T-helper 2 cell treated with Interferon-gamma antibody and Interleukin-4, amounts not matched to agents 100 ng/mL and 5 ng/mL, for 36 hours (primary cell): ENCODE measurements at regions not wholly inside any gene's neighbourhood (a gene's known extent, or its start where the extent isn't known, plus 50 kb on each side); places are given as distances from the start of the nearest gene placed in this dataset.

Experiments
- intact Hi-C: fragments of 100-400 bp; cut with micrococcal nuclease; formaldehyde crosslinking; loops from one replicate; pipeline ENCODE4 v1.15.1; 2023

DNA sequence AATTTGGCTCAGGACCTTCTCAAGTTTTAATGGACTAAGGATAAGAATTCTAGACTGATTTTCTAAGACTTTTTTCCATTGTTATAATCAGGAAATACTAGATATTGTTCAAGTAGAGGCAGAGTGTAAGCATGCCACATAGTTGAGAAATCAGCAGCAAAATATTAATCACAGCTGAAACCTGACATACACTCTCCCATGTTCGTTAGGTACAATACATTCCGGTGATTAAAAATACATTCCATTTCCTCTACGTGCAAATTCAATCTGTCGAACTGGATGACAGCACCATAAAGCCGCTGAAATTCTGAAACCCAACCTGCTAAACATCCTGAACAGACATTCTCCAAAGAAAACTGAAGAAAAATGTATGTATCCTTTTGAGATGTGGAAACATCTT, 587.6 kb upstream of the DIPK2B start:
- intact Hi-C loops, result no loop called here

DNA sequence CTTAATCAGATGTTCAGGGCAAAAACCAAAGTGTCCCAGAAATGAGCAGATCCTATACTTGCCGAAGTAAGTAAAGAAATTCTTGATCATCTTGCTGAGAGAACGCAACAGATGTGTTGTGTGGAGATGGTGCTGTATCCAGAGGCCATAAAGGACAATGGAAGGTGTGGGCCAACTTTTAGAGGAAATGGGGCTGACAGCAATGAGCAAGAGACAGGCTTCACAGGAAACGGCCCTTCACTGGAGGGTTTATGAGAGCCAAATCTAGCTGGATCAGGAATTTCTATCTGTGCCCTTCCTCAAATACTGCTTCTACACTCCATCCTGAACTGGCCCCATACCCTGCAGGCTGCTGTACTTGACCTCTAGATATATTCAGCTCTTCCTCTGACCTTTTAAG, 583.9 kb upstream of the DIPK2B start:
- intact Hi-C loops, result no loop called here

DNA sequence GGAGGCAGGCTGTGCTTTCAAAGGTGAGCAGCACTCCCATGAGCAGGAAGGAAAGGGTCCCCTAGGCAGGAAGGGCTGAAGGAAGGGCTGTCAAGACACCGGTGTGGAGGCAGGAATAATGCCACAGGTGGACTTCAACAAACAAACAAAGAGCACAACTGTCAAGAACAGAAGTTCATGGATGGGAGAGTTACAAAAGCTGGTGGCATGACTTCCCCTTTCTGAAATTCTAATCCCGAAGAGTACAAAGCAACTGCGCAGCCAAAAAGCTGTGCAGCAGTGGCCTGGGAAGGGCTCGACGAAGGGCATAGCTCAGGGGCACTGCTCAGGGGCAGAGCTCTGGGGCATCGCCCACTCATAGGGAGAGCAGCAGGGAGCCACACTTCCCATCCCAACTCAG, 582.3 kb upstream of the DIPK2B start:
- intact Hi-C loops, result no loop called here

DNA sequence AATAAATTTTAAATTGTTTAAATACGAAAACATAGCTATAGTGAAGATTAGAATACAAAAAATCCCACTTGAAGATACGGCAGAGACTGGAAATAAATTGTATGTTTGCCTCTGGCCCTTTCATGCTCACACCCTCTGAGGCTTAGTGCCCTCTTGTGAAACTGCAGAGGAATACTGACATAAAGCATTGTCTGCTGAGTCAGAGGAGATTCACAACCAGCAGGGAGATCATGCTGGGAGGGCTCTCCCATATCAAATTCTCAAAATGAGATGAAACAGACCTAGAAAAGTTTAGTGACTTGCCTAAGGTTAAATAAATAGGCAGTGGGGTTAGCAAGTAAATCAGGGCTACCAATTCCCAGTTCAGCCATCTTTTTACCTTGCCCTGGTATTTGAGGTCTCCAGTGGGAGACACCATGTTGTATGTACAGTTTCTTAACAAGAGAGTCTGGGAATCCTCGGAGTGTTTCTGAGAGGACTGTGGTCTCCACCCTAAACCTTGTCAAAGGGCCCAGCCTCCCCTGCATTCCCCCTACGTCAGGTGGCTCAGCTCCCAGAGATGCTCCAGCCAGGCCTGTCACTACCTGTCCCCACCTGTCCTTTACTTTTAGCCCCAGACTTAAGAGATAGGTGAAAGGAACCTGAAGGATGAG, 581.4 kb upstream of the DIPK2B start:
- intact Hi-C loops, result no loop called here

DNA sequence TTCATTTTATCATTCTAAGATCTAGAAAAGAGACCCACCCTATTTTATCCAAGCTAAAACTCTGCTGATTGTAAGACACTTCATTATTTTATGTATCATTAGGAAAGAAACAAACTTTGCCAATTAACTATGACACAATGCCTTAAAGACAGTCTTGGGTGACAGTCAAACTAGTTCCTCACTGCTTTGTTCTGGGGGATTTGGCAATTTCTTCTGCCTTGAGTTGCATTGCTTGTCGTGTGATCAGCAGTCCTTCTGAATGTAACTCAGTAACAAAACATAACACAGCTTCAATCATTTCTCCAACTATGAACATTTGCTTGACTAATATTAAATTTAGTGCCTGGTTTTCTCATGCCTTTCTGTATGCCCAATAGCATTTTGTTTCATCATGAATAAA, 577.9 kb upstream of the DIPK2B start:
- intact Hi-C loops, result no loop called here

DNA sequence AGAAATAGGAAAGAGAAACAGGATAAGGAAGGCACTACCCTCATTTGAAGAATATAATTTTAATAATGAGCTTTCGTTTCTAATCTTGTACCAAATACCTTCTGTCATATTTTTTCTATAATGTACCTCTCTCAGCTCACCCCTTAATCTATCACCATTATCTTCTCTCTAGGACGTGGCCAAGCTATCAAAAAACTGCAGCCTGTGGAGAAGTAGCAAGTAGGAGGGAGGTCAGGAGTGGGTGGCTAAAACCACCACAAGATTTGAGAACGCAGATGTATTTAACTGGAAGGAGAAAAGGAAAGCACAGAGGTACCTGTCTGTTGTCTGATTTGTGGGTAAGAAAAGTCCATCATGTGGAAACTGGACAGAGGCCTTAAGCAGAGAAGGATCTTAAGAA, 576.7 kb upstream of the DIPK2B start:
- intact Hi-C loops, result no loop called here

DNA sequence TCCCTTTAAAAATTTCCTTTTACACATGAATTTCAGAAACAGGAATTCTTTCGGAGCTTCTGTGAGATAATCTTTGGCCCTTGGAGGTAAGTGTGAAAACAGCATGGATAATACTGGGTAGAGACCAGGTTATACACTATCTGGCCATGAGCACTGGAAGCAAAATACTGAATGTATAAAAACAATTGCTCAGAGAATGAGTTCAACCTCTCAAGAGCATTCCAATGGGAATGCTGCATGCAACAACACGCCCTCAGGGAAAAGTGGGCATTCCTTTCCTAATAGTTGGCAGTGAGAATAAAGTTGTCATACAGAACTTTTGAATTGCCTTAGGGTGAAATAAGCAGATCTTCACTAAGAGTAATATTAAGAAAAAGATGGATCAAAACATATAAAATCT, 574.8 kb upstream of the DIPK2B start:
- intact Hi-C loops, result no loop called here

DNA sequence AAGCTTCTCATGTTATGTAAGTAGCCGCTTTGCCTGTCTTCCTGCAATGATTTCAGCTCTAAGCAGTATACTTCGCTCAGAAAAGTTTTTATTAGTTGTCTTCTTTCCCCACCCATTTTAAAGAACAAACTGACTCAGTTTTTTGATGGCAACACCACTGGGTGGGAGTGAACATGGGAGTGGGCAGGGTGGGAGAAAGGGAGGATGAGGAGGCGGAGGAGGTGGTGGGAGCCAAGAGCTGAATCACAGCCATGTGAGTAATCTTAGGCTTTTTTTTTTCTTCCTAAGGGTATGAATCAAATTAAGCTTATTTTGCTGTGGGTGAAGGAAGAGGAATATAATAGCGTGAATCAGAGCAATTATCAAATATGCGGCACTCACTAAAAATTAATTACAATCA, 574.3 kb upstream of the DIPK2B start:
- intact Hi-C loops, result loop anchor here (5.0 kb wide), 1 partner anchor 32 kb away; no protein-coding TSS in a partner anchor

DNA sequence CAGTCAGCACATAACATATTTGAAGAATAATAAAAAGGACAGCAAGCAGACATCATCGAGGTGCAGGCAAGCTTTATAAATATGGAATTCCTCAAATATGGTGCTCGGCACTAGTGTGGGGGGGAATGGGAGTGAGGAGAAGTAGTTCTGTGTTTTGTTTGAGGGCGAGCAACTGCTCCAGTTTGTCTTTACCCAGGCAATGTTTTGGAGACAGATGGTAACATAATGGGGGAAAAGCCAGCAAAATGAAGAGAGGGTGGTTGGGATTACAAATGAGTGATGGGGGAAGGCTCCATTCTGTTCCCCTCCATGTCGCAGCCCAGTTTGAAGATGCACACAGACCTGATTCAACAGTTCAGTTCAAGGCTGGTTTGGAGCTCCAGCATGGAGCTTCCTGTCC, 572.9 kb upstream of the DIPK2B start:
- intact Hi-C loops, result loop anchor here (5.0 kb wide), 1 partner anchor 34 kb away; no protein-coding TSS in a partner anchor

DNA sequence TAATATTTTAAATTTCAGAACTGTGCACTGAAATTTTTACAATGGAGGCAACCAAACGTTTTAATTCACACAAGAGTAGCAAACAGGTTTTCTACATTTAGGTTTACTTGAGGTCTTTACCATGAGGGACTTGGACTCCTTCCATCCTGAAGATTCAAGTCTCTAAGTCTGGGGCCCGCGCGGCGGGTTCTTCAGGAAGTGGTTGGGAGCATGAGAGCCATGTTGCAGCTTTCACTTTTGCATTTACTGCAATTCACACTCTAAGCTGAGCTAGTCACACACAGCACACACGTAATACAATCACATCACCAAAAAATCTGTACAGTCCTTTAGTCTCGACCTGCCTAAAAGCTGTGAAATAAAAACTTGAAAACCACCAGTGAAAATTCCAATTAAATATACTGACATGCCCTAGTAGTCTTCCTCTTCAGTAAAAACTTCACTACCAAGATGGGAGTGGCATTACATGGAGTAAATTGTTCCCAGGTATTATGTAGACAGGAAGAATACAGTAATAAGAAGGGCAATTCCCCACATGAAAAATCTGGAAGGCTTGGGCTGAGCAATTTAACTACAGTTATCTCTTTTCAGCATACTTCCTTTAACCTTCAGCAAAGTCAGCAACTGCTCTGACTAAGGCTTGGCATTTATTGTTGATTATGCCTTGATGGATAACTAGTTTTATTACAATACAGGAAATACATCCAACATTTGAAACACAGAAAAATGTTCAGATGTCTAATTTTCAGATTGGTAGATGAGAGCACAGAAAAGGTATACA, 571.1 kb upstream of the DIPK2B start:
- intact Hi-C loops, result loop anchor here (5.0 kb wide), 1 partner anchor 36 kb away; no protein-coding TSS in a partner anchor

DNA sequence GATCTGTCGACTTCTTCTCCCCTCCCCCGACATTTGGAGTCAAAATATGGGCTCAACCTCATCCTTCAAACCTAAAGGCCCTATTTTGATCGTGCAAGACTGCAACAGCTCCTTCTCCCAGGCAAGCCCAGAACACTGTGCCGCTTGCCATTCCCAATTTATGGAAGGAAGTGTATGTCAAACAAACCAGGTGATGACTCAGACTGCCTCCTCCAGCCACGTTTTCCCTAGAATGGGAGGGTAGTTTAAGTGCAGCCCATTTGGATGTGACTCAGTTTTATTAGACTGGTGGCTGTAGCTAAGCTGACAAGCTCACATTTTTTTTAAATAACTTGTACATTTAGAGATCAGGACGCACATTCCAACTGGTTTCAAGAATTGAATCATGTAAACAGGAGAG, 570.4 kb upstream of the DIPK2B start:
- intact Hi-C loops, result loop anchor here (5.0 kb wide), 1 partner anchor 36 kb away; no protein-coding TSS in a partner anchor

DNA sequence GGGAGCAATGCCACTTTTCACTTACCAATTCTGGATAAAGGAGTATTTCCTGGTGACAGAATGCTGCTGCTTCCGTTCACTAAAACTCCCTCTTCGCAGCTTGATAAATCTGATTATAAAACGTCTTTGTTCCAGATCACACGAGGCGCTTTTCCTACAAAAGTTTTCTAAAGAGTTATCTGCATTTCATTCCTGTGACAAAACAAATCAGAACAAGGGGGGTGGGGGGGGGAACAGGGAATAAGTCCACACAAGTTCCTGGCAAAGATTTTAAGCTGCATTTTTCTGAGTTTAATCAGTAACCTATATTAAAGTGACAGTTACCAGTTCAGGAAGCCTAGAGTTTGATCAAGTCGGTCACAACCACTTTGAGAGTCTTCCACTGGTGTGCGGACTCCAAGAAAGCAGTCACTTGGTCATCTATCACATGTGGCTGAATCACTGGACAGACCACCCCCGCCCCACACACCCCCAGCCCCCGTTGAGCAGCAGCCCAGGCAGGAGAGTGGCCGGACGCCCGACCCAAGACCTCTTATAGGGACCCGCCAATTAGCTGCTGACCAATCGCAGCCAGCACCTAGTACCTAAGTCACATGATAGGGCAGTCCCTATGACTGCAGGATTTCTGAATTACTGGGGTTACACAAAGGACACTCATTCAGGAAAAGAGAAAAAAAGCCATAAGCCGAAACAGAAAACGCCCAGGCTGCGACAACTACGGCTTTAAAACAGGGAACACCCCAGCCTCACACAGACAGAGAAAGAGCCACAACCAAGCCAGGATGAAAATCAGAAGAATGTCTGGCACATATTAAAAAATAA, 569.3 kb upstream of the DIPK2B start:
- intact Hi-C loops, result loop anchor here (1.0 to 5.0 kb wide), 3 partner anchors 12 to 677 kb away; no protein-coding TSS in a partner anchor

DNA sequence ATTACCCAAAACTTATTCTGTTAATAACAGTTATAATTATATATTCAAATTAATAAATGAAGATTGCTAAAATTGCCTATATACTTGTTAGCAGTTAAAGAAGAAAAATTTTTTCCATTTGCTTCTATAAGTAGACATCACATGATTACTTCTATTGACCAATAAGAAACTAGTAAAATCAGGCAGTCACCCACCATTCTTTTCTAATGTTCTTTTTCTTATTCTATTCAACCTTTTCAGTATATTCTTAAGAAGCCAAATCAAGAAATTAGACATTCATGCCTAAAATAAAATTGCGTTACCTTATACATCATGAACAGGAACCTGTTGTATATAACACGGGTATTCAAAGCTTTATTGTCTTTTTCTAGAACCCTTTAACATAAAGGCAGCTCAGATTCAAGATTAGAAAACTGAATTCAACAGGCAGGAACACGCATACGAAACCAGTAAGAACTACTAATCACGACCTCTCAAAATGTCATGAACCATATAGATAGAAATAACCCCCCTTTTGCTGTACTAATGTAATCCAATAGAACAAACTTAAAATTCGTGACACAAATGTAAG, 568.1 kb upstream of the DIPK2B start:
- intact Hi-C loops, result loop anchor here (2.0 kb wide), 1 partner anchor 678 kb away; no protein-coding TSS in a partner anchor

DNA sequence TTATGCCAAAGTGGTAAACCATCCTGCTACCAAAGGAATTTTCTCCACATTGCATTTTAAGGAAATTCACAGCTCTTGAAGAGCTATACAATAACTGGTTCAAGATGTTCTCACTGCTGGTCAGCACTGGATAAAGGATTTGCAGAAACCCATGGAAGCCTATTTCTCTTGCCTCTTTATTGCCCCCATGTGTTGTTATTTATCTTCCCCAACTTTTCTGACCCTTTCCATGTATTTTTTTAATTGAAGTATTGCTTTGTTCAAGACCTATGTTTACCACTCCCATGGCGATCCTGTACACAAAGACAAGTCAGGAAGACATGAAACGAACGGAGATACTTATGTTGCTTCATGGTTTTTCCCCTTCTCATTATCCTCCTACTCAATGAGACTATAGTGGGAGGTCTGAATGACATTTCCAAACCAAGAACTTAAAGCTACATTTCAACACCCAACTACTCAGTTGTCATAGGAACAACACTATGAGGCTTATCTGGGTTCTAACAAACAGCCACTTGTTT, 566.4 kb upstream of the DIPK2B start:
- intact Hi-C loops, result no loop called here

DNA sequence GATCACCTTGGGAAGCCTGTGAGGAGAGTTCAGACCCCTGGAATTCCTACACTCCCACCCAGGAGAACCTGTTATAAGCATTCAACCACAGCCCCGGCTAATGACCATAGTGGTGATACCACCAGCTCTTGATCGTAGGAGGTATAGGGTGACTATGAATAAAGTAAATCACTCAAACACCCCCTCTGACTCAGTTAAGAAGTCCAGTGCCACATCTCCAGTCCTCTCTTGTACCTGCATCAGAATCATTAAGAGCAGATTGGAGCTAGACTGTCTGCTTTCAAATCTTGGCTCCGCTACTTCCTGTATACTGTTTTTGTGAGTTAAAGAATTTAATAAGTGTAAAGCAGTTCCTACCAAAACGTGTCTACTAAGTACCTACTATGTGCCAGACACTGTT, 565.1 kb upstream of the DIPK2B start:
- intact Hi-C loops, result no loop called here

DNA sequence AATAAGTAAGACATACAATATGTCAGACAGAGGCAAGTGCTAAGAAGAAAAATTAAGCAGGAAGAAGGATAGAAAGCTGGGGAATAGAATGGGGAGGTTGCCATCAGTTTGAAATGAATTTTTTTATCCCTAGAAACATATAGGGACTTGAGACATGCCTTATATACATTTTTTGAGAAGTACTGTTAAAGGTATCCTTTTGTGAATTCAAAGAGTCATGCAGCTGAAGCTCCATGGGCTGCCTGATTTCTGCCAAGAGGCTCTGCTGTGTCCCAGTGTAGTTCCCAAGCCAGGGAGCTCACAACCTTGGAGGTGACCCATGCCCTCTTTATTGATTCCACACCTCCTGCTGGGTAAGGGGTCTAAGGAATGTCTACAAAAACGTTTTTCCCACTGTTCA, 564.6 kb upstream of the DIPK2B start:
- intact Hi-C loops, result no loop called here

DNA sequence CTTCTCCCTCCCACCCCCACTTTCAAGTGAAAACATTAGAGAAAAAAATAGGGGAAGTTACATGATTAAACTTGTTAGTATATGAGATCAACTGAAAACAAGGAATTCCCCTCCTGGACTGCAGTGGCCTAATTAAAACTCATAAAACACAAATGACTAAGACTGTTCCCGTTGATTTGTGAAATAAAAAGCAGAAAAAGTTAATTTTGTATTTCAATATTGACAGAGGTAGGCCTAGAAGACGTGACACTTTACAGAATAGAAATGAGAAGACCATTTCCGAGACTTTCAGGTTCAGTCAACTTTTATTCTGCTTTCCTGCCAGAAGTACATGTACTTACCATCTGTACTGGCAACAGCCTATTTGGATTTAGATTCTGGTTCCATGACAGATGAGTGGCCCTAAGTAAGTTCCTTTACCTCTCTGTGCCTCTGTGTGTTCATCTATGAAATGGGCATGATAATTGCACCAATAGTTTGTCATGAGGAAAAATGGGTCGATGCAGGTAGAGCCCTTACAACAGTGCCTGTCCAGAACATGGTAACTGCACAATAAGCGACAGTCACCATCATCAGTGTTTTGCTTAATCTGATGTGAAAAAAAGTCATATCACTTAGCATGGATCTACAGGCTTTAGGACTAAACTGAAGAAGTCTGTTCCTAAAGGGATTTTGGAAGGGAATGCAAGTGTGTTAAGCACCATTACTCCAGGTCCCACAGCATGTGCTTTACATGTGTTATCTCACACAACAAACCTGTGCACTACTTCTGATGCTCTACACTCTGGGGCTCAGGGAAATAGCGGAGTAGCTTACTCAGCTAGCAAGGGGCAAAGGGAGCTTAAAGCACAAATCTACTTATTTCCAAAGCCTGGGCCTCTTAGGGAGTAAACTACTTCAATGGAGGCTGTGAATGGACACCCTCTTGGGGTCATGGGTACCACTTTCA, 562.3 kb upstream of the DIPK2B start:
- intact Hi-C loops, result no loop called here

DNA sequence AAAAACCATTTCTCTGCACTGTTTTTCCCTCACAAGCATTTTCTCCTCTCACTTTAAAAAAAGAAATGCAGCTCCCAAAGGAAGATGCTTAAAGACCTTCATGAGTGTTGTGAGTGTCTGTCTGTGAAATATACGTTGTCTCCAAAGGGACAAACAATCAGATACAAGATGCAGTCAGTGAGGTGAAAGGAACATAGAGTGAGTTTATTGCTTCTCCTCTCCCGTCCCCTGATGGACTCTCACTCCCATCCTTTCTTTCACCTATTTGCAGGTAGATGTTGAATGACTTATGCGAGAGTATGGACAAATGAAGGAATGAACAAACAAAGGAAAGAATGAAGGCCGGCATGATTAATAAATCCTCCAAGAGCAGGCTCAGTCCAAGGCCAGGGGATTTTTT, 561.2 kb upstream of the DIPK2B start:
- intact Hi-C loops, result no loop called here

DNA sequence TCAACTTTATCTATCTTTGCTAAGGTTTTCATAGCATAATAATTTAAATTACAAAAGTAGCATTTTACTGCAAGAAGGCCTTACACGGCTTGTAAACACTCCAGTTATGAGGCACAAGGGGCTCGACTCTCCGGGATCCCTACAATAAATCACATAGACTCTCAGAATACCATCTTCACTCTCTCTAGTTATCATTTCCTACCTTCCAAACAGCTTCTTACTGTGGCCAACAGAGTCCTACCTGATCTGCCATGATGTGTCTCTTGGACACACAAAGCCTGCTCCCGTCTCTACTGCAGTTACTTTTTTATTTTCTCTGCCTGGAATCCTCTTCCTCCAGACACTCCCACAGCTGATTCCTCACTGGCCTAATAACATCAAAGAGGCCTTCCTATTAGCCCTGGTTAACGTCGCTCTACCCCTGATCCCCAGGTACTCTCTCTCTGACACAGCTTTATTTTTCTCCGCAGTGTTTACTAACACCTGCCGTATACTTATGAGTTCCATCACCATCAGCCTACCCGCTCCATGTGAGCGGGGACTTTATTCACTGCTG, 559.6 kb upstream of the DIPK2B start:
- intact Hi-C loops, result no loop called here
